GM12891 (cell line): ENCODE measurements at regions not wholly inside any gene's neighbourhood (a gene's known extent, or its start where the extent isn't known, plus 50 kb on each side); places are given as distances from the start of the nearest gene placed in this dataset.

Experiments used
- POLR2A ChIP-seq: IDR thresholded peaks from 2 replicates; pipeline ENCODE4 v1.6.1; 2011; ENCODE audit warnings: low read depth, low read length, control low read depth
- POLR2AphosphoS5 ChIP-seq: IDR thresholded peaks from 2 replicates; pipeline ENCODE4 v1.6.1; 2011; ENCODE audit warnings: low read depth, low read length, control low read depth
- SPI1 ChIP-seq: IDR thresholded peaks from 2 replicates; pipeline ENCODE4 v1.6.1; 2011; ENCODE audit warnings: low read depth, low read length, control low read depth
- TAF1 ChIP-seq: IDR thresholded peaks from 2 replicates; pipeline ENCODE4 v1.6.1; 2011; ENCODE audit warnings: low read depth, low read length, control low read depth

- no peak for TF ChIP-seq POLR2A
- TF ChIP-seq POLR2AphosphoS5, result no peak
- TF ChIP-seq TAF1, result no peak
- TF ChIP-seq SPI1, result no peak
These were observed 164.4 kb upstream of the RORA start for GRCh38 chr15:61393524-61393923.
